ENCODE measurements at regions not wholly inside any gene's neighbourhood (a gene's known extent, or its start where the extent isn't known, plus 50 kb on each side); places are given as distances from the start of the nearest gene placed in this dataset.
"Not testable (repeated sequence)": the region's sequence is repeated elsewhere in the genome, so short reads cannot be mapped to it uniquely, and the experiment has no call there.

DNA sequence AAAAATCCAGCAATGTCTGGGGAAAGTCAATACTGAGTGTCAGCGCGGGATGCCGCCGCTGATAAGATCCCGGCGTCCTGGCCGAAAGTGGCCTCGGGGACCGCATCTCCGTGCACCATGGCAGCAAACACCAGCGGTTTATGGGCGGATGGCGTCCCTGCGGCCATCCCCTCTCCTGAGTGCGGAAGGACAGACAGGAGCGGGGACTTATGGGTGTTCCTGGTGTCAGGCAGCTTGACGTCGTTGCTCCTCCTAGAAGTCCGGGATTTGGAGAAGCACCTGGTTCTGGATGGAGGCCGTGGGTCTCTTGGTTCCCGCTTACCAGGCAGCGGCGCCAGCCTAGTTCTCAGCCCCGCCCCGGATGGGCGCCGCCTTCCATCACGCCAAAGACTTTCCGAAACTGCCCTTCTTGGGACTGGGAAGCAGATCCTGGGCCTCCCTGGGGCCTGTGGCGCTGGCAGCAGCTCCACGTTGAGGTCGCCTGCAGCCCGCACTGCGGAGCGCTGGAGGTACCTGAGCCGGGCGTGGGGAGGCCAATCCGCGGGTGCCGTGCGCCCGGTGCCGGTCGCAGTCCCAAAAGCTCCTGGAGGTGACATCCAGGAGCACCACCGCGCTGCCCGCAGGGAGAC is 119.1 kb downstream of the CCDC74A start:
- H3K4me3 ChIP-seq: no peak overlapping the region

DNA sequence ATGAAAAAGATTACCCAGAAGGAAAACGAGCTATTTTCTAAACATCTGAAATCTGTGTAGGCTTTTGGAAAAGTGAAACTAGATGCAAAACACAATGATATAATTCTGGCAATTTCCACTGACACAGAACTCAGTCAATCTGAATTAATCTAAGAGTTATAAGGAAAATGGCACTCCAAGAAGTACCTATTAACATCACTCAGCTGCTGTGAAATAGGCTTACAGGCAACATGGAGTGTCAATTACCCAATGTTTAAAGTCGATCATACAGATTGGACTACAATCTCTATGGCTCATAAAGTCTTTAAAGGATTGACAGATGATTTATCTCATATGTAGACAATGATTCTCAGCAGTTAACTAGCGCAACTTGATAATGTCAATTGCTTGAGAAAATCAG is 120.9 kb downstream of the CCDC74A start:
- H3K4me3 ChIP-seq; ATAC-seq; H3K27ac ChIP-seq; intact Hi-C loops (cut with DNase I); H3K4me1 ChIP-seq; H3K36me3 ChIP-seq; H3K9me3 ChIP-seq; DNase-seq: not testable (repeated sequence)
- H3K27me3 ChIP-seq: peaks cover 14% of the 10 kb centered on the region

More for the DNA sequence above, 119.1 kb downstream of the CCDC74A start:
- no peaks in the 10 kb centered on the region for H3K4me1 ChIP-seq
- intact Hi-C loops (cut with DNase I): no loop called here
- H3K27me3 ChIP-seq: peaks cover 14% of the 10 kb centered on the region
- no peaks in the 10 kb centered on the region for H3K36me3 ChIP-seq
- H3K27ac ChIP-seq: no peak overlapping the region
- H3K9me3 ChIP-seq: no peaks in the 10 kb centered on the region
- TF ChIP-seq, protein P1, sequence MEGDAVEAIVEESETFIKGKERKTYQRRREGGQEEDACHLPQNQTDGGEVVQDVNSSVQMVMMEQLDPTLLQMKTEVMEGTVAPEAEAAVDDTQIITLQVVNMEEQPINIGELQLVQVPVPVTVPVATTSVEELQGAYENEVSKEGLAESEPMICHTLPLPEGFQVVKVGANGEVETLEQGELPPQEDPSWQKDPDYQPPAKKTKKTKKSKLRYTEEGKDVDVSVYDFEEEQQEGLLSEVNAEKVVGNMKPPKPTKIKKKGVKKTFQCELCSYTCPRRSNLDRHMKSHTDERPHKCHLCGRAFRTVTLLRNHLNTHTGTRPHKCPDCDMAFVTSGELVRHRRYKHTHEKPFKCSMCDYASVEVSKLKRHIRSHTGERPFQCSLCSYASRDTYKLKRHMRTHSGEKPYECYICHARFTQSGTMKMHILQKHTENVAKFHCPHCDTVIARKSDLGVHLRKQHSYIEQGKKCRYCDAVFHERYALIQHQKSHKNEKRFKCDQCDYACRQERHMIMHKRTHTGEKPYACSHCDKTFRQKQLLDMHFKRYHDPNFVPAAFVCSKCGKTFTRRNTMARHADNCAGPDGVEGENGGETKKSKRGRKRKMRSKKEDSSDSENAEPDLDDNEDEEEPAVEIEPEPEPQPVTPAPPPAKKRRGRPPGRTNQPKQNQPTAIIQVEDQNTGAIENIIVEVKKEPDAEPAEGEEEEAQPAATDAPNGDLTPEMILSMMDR (IDR thresholded peaks at IDR 0.05): no peak
- ATAC-seq (no peak), DNase-seq (no peak)

DNA sequence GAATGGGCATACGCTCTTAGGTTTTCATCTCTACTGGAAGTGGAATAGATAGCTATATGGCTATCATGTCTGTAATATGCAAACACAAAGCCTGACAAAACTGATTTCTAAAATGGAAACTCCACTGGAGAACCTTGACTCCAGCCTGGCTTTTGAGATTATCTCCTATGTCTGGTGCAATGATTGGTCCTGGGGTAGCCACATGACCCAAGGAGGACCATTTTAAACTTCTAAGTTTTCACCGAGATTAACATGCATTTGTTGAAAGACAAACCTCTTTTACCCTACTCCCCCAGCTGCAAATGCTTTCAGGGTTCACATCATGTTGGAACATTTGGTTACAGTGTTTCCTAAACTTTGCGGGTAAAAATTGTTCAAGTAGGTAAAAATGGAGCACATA is 124.6 kb downstream of the CCDC74A start:
- H3K4me1 ChIP-seq; H3K27me3 ChIP-seq; H3K36me3 ChIP-seq; H3K4me3 ChIP-seq; H3K9me3 ChIP-seq; H3K27ac ChIP-seq; ATAC-seq; DNase-seq; intact Hi-C loops (cut with DNase I): not testable (repeated sequence)

DNA sequence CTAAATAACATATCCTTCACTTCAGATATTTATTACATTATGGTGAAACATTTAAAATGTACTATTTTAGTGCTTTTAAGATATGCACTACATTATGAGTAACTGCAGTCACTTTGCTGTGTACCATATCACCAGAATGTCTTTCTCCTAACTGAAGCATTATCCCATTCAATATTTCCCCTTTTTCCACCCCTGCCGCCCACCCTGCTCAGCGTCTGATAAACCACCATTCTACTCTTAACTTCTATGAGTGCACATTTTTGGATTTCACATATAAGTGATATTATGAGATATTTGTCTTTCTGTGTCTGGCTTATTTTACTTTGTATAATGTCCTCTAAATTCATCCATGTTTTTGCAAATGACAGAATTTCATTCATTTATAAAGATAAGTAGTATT is 126.4 kb downstream of the CCDC74A start:
- intact Hi-C loops (cut with DNase I); H3K36me3 ChIP-seq: not testable (repeated sequence)

DNA sequence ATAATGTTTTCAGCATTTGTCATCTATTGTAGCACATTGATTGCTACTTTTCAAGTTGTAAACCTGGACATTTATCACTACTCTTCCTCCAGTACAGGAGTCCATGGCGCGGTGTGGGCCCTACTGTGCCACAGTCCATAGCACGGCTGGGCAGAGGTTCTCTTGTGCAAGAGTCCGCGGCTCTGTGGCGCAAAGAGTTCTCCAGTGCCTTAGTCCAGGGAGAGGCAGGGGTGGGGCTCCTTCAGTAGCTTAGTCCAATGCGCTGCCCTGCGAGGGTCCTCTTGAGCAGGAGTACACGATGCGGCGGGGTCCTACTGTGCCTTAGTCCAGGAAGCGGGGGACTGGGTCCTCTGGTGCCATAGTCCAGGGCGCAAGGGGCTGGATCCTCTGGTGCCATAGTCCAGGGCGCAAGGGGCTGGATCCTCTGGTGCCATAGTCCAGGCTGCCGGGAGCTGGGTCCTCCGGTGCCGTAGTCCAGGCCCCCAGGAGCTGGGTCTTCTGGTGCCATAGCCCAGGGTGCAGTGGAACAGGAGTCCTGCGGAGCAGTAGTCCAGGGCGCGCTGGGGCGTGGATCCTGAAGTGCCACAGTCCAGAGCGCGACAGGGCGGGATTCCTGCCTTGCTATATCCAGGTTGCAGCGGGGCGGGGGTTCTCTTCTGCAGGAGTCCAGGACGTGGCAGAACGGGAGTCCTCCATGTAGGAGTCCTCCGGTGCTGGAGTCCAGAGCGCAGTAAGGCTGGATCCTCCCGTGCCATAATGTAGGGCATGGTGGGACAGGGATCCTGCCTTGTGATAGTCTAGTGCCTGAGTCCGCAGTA is 129.3 kb downstream of the CCDC74A start:
- H3K9me3 ChIP-seq: no peaks in the 10 kb centered on the region
- TF ChIP-seq, protein P1 (IDR thresholded peaks at IDR 0.05): no peak
- no peak overlapping the region for H3K4me3 ChIP-seq
- ATAC-seq: no peak
- intact Hi-C loops (cut with DNase I): no loop called here
- no peaks in the 10 kb centered on the region for H3K27me3 ChIP-seq
- no peak overlapping the region for H3K27ac ChIP-seq
- no peak for DNase-seq
- no peaks in the 10 kb centered on the region for H3K4me1 ChIP-seq
- H3K36me3 ChIP-seq: no peaks in the 10 kb centered on the region

More for the DNA sequence above, 126.4 kb downstream of the CCDC74A start:
- not testable (repeated sequence) for H3K27ac ChIP-seq, DNase-seq, ATAC-seq, H3K4me3 ChIP-seq, H3K9me3 ChIP-seq, H3K4me1 ChIP-seq, H3K27me3 ChIP-seq

DNA sequence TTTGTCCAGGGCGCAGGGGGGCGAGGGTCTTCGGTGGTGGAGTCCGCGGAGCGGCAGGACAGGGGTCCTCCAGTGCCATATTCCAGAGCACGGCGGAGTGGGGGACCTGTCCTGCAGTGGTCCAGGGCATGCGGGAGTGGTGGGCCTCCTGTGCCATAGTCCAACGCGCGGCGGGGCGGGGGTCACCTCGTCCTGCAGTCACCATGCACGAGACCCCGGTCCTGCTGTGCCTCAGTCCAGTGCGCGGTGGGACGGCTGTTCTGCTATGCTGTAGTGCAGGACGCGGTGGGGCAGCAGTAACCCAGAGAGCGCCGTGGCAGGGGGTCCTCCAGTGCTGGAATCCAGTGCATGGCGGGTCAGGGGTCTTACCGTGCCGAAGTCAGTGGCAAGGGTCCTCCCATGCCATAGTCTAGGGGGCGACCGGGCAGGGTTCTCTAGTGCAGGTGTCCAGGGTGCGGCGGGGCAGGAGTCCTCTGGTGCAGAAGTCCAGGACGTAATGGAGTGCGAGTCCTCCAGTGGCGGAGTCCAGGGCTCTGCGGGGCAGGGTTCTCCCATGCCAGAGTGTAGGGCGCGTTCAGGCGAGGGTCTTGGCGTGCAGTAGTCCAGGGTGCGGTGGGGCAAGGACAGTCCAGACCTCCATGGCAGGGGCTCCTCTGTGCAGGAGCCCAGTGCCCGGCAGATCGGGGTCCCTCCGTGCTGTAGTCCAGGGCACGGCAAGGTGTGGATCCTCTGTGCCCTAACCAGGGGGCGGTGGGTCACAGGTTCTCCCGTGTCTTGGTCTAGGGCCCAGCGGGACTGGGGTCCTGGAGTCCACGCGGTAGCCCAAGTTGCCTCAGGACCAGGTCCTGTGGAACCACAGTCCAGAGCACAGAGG is 130.4 kb downstream of the CCDC74A start:
- Histone ChIP-seq H3K27ac (no peak overlapping the region), H3K36me3 (no peaks in the 10 kb centered on the region), H3K27me3 (no peaks in the 10 kb centered on the region), H3K4me1 (no peaks in the 10 kb centered on the region), H3K9me3 (no peaks in the 10 kb centered on the region), H3K4me3 (no peak overlapping the region)
- intact Hi-C loops (cut with DNase I): no loop called here
- no peak for ATAC-seq
- TF ChIP-seq, protein P1 (IDR thresholded peaks at IDR 0.05): no peak
- no peak for DNase-seq

DNA sequence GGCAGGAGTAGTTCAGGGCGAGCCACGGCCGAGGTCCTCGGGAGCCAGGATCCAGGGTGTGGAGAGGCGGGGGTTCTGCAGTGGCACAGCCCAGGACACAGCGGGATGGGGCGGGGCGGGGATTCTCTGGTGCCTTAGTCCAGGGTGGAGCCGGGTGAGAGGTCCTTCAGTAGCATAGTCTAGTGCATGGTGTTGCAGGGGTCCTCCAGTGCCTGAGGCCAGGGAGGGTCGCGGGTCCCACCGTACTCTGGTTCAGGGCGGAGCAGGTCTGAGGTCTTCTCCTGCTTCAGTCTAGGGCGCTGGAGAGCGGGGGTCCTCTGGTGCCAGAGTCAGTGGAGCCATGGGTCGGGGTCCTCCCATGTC is 131.1 kb downstream of the CCDC74A start:
- no peak for ATAC-seq
- H3K36me3 ChIP-seq: no peaks in the 10 kb centered on the region

More for the DNA sequence above, 131.1 kb downstream of the CCDC74A start:
- no peak overlapping the region for H3K27ac ChIP-seq
- no peaks in the 10 kb centered on the region for H3K4me1 ChIP-seq
- no peak overlapping the region for H3K4me3 ChIP-seq
- intact Hi-C loops (cut with DNase I): no loop called here
- TF ChIP-seq, protein P1 (IDR thresholded peaks at IDR 0.05): no peak
- H3K9me3 ChIP-seq: no peaks in the 10 kb centered on the region
- no peak for DNase-seq
- H3K27me3 ChIP-seq: no peaks in the 10 kb centered on the region
